PC-9 (cell line): ENCODE measurements at regions not wholly inside any gene's neighbourhood (a gene's known extent, or its start where the extent isn't known, plus 50 kb on each side); places are given as distances from the start of the nearest gene placed in this dataset.

Experiments used
- CTCF ChIP-seq: fragments of 200-600 bp; sonication (generic); conservative IDR thresholded peaks from 2 replicates; pipeline ENCODE4 v1.6.1; 2017; ENCODE audit warnings: mixed run types, antibody characterized with exemption, mild to moderate bottlenecking, moderate library complexity
- EZH2 ChIP-seq: fragments of 200-600 bp; sonication (generic); IDR thresholded peaks from 2 replicates; pipeline ENCODE4 v1.8.0; 2017; ENCODE audit warnings: antibody characterized with exemption, low read depth

GRCh38 chr17:49904893-49905292 lies 57.0 kb upstream of the TAC4 start:
- TF ChIP-seq CTCF (no peak), EZH2 (no peak)
